ENCODE measurements at regions not wholly inside any gene's neighbourhood (a gene's known extent, or its start where the extent isn't known, plus 50 kb on each side); places are given as distances from the start of the nearest gene placed in this dataset.

- H3K9me3 Mint-ChIP-seq (ENCODE audit: insufficient read depth), result no peaks in the 10 kb centered on the region
Observed at GRCh38 chr15:79540551-79540950, 108.4 kb downstream of the MINAR1 start.

GRCh38 chr15:79541196-79541595 is 109.1 kb downstream of the MINAR1 start:
- H3K4me1 ChIP-seq (ENCODE audit: control insufficient read depth in 2 of 2, insufficient read depth in 2 of 2, low read length in 2 of 2), result no peaks in the 10 kb centered on the region
- no peaks in the 10 kb centered on the region for H3K9me3 Mint-ChIP-seq (ENCODE audit: insufficient read depth)
- H2AFZ ChIP-seq (ENCODE audit: insufficient read depth, low read depth, low read length, poor library complexity, severe bottlenecking), result no peak overlapping the region
- H3K4me2 ChIP-seq (replicated peaks; ENCODE audit: low read depth, low read length, poor library complexity, severe bottlenecking), result no peak overlapping the region
- no peaks in the 10 kb centered on the region for H4K20me1 ChIP-seq (ENCODE audit: control insufficient read depth, insufficient read depth, low read length, poor library complexity, severe bottlenecking)
- no peak for TF ChIP-seq EZH2 (IDR thresholded peaks at IDR 0.05; ENCODE audit: borderline replicate concordance, insufficient read depth, low read depth, low read length, poor library complexity, severe bottlenecking)
- DNase-seq, result no peak
- ChIA-PET CTCF (no interaction called here), POLR2A (no interaction called here)
- H3K4me1 Mint-ChIP-seq, result no peaks in the 10 kb centered on the region
- no peak overlapping the region for H3K4me3 ChIP-seq (ENCODE audit: control extremely low read depth in 1 of 5, extremely low read depth in 1 of 5, insufficient read depth in 1 of 5, low read depth in 2 of 5, low read length in 4 of 5)
- intact Hi-C loops (cut with micrococcal nuclease), result no loop called here
- no peak overlapping the region for H3K4me3 Mint-ChIP-seq
- peaks cover 0 to 4% (median 0%) of the 10 kb centered on the region in 4 experiments for H3K27me3 ChIP-seq (replicated peaks in 1 of 4; ENCODE audit: control extremely low read depth in 1 of 4, control insufficient read depth in 3 of 4, insufficient read depth in 4 of 4, low read length in 3 of 4)
- H3K27ac Mint-ChIP-seq, result no peak overlapping the region
- no peaks in the 10 kb centered on the region for H3K9me3 ChIP-seq (ENCODE audit: control extremely low read depth in 1 of 3, control insufficient read depth in 2 of 3, insufficient read depth in 1 of 3, low read length in 2 of 3)
- H3K9ac ChIP-seq (ENCODE audit: low read length), result no peak overlapping the region
- ATAC-seq (ENCODE audit: low read depth), result no peak
- WGBS (ENCODE audit: insufficient coverage), result 84% methylated on average over 3 of the region's 3 CpGs
- no peaks in the 10 kb centered on the region for H3K36me3 ChIP-seq (replicated peaks in 1 of 2; ENCODE audit: control extremely low read depth in 1 of 2, control insufficient read depth in 1 of 2, extremely low read depth in 1 of 2, insufficient read depth in 2 of 2, low read length in 1 of 2)
- H3K79me2 ChIP-seq (ENCODE audit: control insufficient read depth, insufficient read depth, low read length), result no peaks in the 10 kb centered on the region
- H3K27ac ChIP-seq (ENCODE audit: low read length in 2 of 2), result no peak overlapping the region
- peaks cover 6% of the 10 kb centered on the region for H3K27me3 Mint-ChIP-seq

More at GRCh38 chr15:79540551-79540950, 108.4 kb downstream of the MINAR1 start:
- WGBS (ENCODE audit: insufficient coverage), result 92% methylated on average over 2 of the region's 2 CpGs
- Histone ChIP-seq H3K36me3 (replicated peaks in 1 of 2; ENCODE audit: control extremely low read depth in 1 of 2, control insufficient read depth in 1 of 2, extremely low read depth in 1 of 2, insufficient read depth in 2 of 2, low read length in 1 of 2) (no peaks in the 10 kb centered on the region), H4K20me1 (ENCODE audit: control insufficient read depth, insufficient read depth, low read length, poor library complexity, severe bottlenecking) (no peaks in the 10 kb centered on the region), H3K4me3 (ENCODE audit: control extremely low read depth in 1 of 5, extremely low read depth in 1 of 5, insufficient read depth in 1 of 5, low read depth in 2 of 5, low read length in 4 of 5) (no peak overlapping the region), H3K4me1 (ENCODE audit: control insufficient read depth in 2 of 2, insufficient read depth in 2 of 2, low read length in 2 of 2) (no peaks in the 10 kb centered on the region), H3K27me3 (replicated peaks in 1 of 4; ENCODE audit: control extremely low read depth in 1 of 4, control insufficient read depth in 3 of 4, insufficient read depth in 4 of 4, low read length in 3 of 4) (peaks cover 0 to 4% (median 0%) of the 10 kb centered on the region in 4 experiments), H3K4me2 (replicated peaks; ENCODE audit: low read depth, low read length, poor library complexity, severe bottlenecking) (no peak overlapping the region), H3K9me3 (ENCODE audit: control extremely low read depth in 1 of 3, control insufficient read depth in 2 of 3, insufficient read depth in 1 of 3, low read length in 2 of 3) (no peaks in the 10 kb centered on the region), H3K27ac (ENCODE audit: low read length in 2 of 2) (no peak overlapping the region), H2AFZ (ENCODE audit: insufficient read depth, low read depth, low read length, poor library complexity, severe bottlenecking) (no peak overlapping the region), H3K9ac (ENCODE audit: low read length) (no peak overlapping the region), H3K79me2 (ENCODE audit: control insufficient read depth, insufficient read depth, low read length) (no peaks in the 10 kb centered on the region)
- no peak overlapping the region for H3K4me3 Mint-ChIP-seq
- H3K27me3 Mint-ChIP-seq, result peaks cover 6% of the 10 kb centered on the region
- H3K27ac Mint-ChIP-seq, result no peak overlapping the region
- DNase-seq, result no peak
- H3K4me1 Mint-ChIP-seq, result no peaks in the 10 kb centered on the region
- no peak for TF ChIP-seq EZH2 (IDR thresholded peaks at IDR 0.05; ENCODE audit: borderline replicate concordance, insufficient read depth, low read depth, low read length, poor library complexity, severe bottlenecking)
- TF ChIP-seq CTCF (IDR thresholded peaks at IDR 0.05), result no peak
- intact Hi-C loops (cut with micrococcal nuclease), result no loop called here
- no peak for ATAC-seq (ENCODE audit: low read depth)
- CTCF ChIA-PET, result no interaction called here
- POLR2A ChIA-PET, result no interaction called here

All from B cell (primary cell).